Uterus (tissue), 3 donors: ENCODE measurements at regions not wholly inside any gene's neighbourhood (a gene's known extent, or its start where the extent isn't known, plus 50 kb on each side); places are given as distances from the start of the nearest gene placed in this dataset.

ENCODE experiments used
- DNase-seq, 2 donors: peaks; one replicate each; pipeline ENCODE4 v3.0.0-alpha.2; 2019 to 2020
- H3K27ac ChIP-seq, 2 donors: fragments of 200-600 bp; sonication (generic); 1 replicate in 1 of 2; 2 replicates in 1 of 2; pipeline ENCODE4 v1.5.1; 2016 to 2018
- H3K27me3 ChIP-seq, 2 donors: fragments of 200-600 bp; sonication (generic); one replicate each; pipeline ENCODE4 v1.5.1; 2018 to 2019; ENCODE audit warnings: control low read depth in 1 of 2
- H3K36me3 ChIP-seq, 2 donors: fragments of 200-600 bp; sonication (generic); one replicate each; pipeline ENCODE4 v1.5.1; 2019; ENCODE audit warnings: control low read depth in 1 of 2
- H3K4me1 ChIP-seq, 2 donors: fragments of 200-600 bp; sonication (generic); one replicate each; pipeline ENCODE4 v1.5.1; 2018 to 2019; ENCODE audit warnings: control low read depth in 1 of 2
- H3K4me3 ChIP-seq, 2 donors: fragments of 200-600 bp; sonication (generic); 1 replicate in 1 of 2; 2 replicates in 1 of 2; pipeline ENCODE4 v1.5.1; 2018 to 2019; ENCODE audit warnings: mild to moderate bottlenecking in 1 of 2
- H3K9me3 ChIP-seq, 2 donors: fragments of 200-600 bp; sonication (generic); one replicate each; pipeline ENCODE4 v1.5.1; 2019; ENCODE audit warnings: control low read depth in 1 of 2
- POLR2A ChIP-seq, 2 donors: fragments of 450-650 bp; IDR thresholded peaks; one replicate each; pipeline ENCODE4 v1.6.1; 2016; ENCODE audit warnings: antibody characterized with exemption in 2 of 2, mild to moderate bottlenecking in 1 of 2, moderate library complexity in 1 of 2
- intact Hi-C: fragments of 100-400 bp; cut with DNase I; formaldehyde crosslinking; loops from one replicate; pipeline ENCODE4 v1.15.1; 2023; ENCODE audit warnings: low total_unique reads
- TF ChIP-seq, protein P1 (sequence below), 4 experiments: fragments of 200-600 bp in 2 of 4; fragments of 450-650 bp in 2 of 4; sonication (generic) in 2 of 4; IDR thresholded peaks; one replicate each; pipeline ENCODE4 v1.5.1; 2016 to 2019; ENCODE audit warnings: antibody characterized with exemption in 4 of 4, mild to moderate bottlenecking in 2 of 4, moderate library complexity in 1 of 4
- donor health status: DM: yes; HTN: yes; CAD: no.

DNA sequence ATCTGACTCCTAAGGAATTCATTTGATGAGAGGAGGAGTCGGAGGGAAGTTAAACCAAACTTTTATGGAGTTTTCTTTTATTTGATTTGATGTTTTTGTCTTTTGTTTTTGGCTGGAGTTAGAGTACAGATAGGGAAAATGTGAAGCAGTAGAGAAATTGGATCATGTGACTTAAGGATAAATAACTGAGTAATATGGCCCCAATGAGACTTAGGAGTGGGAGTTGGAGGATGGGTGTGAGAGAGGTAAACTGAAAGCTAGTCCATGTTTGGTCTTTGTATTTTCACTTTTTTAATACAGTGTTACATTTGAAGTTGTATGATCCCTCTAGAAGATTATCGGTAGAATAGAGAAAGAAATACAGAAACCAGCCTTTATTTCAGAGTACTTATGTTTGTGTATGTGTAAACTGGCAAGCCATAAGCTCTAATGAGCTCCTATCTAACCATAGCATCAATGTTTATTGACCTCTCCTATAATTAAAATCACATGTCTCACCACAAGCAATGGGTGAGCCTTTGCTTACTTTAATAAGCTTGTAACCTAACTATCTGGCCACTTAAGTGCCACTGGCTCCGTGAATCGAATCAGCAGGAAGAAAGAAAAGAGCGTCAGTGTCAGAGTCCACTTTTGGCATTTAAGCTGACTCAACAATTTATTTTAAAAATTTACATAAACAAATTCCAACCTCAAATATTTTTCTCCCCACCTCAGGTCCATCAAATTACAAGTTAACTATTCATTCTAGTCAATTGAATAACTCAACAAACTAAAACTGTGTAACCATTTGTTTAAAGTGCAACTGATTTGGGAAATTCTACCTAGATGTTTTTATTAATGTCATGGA lies 113.8 kb downstream of the EPDR1 start:
- H3K4me1 ChIP-seq: no peaks in the 10 kb centered on the region
- no peak for DNase-seq
- no peak overlapping the region for H3K27ac ChIP-seq
- H3K36me3 ChIP-seq: no peaks in the 10 kb centered on the region
- no peak for TF ChIP-seq POLR2A (IDR thresholded peaks at IDR 0.05)
- TF ChIP-seq, protein P1, sequence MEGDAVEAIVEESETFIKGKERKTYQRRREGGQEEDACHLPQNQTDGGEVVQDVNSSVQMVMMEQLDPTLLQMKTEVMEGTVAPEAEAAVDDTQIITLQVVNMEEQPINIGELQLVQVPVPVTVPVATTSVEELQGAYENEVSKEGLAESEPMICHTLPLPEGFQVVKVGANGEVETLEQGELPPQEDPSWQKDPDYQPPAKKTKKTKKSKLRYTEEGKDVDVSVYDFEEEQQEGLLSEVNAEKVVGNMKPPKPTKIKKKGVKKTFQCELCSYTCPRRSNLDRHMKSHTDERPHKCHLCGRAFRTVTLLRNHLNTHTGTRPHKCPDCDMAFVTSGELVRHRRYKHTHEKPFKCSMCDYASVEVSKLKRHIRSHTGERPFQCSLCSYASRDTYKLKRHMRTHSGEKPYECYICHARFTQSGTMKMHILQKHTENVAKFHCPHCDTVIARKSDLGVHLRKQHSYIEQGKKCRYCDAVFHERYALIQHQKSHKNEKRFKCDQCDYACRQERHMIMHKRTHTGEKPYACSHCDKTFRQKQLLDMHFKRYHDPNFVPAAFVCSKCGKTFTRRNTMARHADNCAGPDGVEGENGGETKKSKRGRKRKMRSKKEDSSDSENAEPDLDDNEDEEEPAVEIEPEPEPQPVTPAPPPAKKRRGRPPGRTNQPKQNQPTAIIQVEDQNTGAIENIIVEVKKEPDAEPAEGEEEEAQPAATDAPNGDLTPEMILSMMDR (IDR thresholded peaks at IDR 0.05): no peak
- H3K4me3 ChIP-seq: no peak overlapping the region
- no peaks in the 10 kb centered on the region for H3K27me3 ChIP-seq
- intact Hi-C loops: no loop called here
- no peaks in the 10 kb centered on the region for H3K9me3 ChIP-seq

- DNase-seq: no peak
- Histone ChIP-seq H3K9me3 (no peaks in the 10 kb centered on the region), H3K27ac (no peak overlapping the region), H3K27me3 (no peaks in the 10 kb centered on the region), H3K4me3 (no peak overlapping the region), H3K4me1 (no peaks in the 10 kb centered on the region), H3K36me3 (no peaks in the 10 kb centered on the region)
- TF ChIP-seq, protein P1 (IDR thresholded peaks at IDR 0.05): no peak
- TF ChIP-seq POLR2A (IDR thresholded peaks at IDR 0.05): no peak
- intact Hi-C loops: no loop called here
These were observed 120.4 kb downstream of the EPDR1 start for GRCh38 chr7:38040831-38041230.

GRCh38 chr7:38049679-38050078 lies 128.4 kb upstream of the STARD3NL start:
- no peak for DNase-seq
- no peaks in the 10 kb centered on the region for H3K27me3 ChIP-seq
- intact Hi-C loops: no loop called here
- H3K27ac ChIP-seq: no peak overlapping the region
- H3K4me1 ChIP-seq: no peaks in the 10 kb centered on the region
- TF ChIP-seq, protein P1 (IDR thresholded peaks at IDR 0.05): no peak
- no peak for TF ChIP-seq POLR2A (IDR thresholded peaks at IDR 0.05)
- peaks cover 0 to 11% of the 10 kb centered on the region in 2 donors for H3K9me3 ChIP-seq
- H3K4me3 ChIP-seq: no peak overlapping the region
- no peaks in the 10 kb centered on the region for H3K36me3 ChIP-seq

DNA sequence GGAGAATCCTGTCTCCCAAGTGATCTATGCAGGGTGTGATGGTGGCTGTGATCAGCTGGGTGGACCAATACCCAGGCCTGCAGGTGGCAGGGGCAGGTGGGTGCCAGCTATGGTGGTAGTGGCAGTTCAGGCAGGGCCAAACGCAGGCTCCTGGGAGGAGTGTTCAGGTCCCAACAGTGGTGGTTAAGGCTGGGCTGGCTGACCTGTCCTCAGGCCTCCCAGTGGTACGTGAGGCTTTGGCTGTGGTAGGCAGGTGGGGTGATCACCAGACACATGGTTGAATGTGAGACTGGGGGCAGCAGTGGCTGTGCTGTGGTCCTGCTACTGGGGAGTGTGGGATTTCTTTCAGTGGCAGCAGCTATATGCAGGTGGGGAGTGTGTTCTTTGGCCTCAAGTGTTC lies 126.7 kb upstream of the STARD3NL start:
- H3K27me3 ChIP-seq: no peaks in the 10 kb centered on the region
- peaks cover 0 to 11% of the 10 kb centered on the region in 2 donors for H3K9me3 ChIP-seq
- TF ChIP-seq POLR2A (IDR thresholded peaks at IDR 0.05): no peak
- TF ChIP-seq, protein P1 (IDR thresholded peaks at IDR 0.05): no peak
- H3K27ac ChIP-seq: no peak overlapping the region
- H3K4me1 ChIP-seq: no peaks in the 10 kb centered on the region
- no peak overlapping the region for H3K4me3 ChIP-seq
- H3K36me3 ChIP-seq: no peaks in the 10 kb centered on the region
- DNase-seq: no peak
- intact Hi-C loops: no loop called here

- TF ChIP-seq POLR2A (IDR thresholded peaks at IDR 0.05): no peak
- TF ChIP-seq, protein P1 (IDR thresholded peaks at IDR 0.05): no peak
- H3K4me1 ChIP-seq: no peaks in the 10 kb centered on the region
- no peaks in the 10 kb centered on the region for H3K36me3 ChIP-seq
These were observed 126.3 kb upstream of the STARD3NL start for GRCh38 chr7:38051786-38052185.

More at GRCh38 chr7:38051786-38052185, 126.3 kb upstream of the STARD3NL start:
- Histone ChIP-seq H3K4me3 (no peak overlapping the region), H3K27me3 (no peaks in the 10 kb centered on the region), H3K27ac (no peak overlapping the region), H3K9me3 (peaks cover 0 to 11% of the 10 kb centered on the region in 2 donors)
- intact Hi-C loops: no loop called here
- no peak for DNase-seq
